Heart left ventricle (tissue), 16 donors: ENCODE measurements at regions not wholly inside any gene's neighbourhood (a gene's known extent, or its start where the extent isn't known, plus 50 kb on each side); places are given as distances from the start of the nearest gene placed in this dataset.

Source experiments
- ATAC-seq, 4 donors: fragments of 200-7000 bp; cut with Tn5 transposase; one replicate each; pipeline ENCODE4 v1.9.1; 2020 to 2022; ENCODE audit warnings: moderate library complexity in 4 of 4, mild to moderate bottlenecking in 3 of 4, moderate number of reproducible peaks in 1 of 4
- DNase-seq, 5 donors: peaks; one replicate each; pipeline ENCODE4 v3.0.0-alpha.2; 2020
- H3K27ac ChIP-seq, 12 donors: fragments of 200-600 bp; sonication (generic) in 4 of 12; one replicate each; pipeline versions ENCODE4 v1.5.0 to v1.8.0; 2016 to 2022; ENCODE audit warnings: mild to moderate bottlenecking in 2 of 12
- H3K27me3 ChIP-seq, 9 donors: fragments of 200-600 bp; sonication (generic) in 2 of 9; one replicate each; pipeline versions ENCODE4 v1.5.1 to v1.8.0; 2016 to 2022; ENCODE audit warnings: mild to moderate bottlenecking in 3 of 9
- H3K36me3 ChIP-seq, 9 donors: fragments of 200-600 bp; sonication (generic) in 2 of 9; one replicate each; pipeline versions ENCODE4 v1.5.0 to v1.8.0; 2018 to 2022; ENCODE audit warnings: mild to moderate bottlenecking in 2 of 9
- H3K4me1 ChIP-seq, 12 donors: fragments of 200-600 bp; sonication (generic) in 4 of 12; one replicate each; pipeline versions ENCODE4 v1.5.0 to v1.8.0; 2016 to 2022; ENCODE audit warnings: mild to moderate bottlenecking in 3 of 12
- H3K4me3 ChIP-seq, 12 donors: fragments of 200-600 bp; sonication (generic) in 4 of 12; one replicate each; pipeline versions ENCODE4 v1.5.0 to v1.8.0; 2017 to 2022; ENCODE audit warnings: mild to moderate bottlenecking in 9 of 12, moderate library complexity in 4 of 12
- H3K9me3 ChIP-seq, 12 donors: fragments of 200-600 bp; sonication (generic) in 4 of 12; one replicate each; pipeline versions ENCODE4 v1.5.0 to v1.8.0; 2016 to 2022; ENCODE audit warnings: mild to moderate bottlenecking in 1 of 12
- POLR2A ChIP-seq, 2 donors: fragments of 450-650 bp; IDR thresholded peaks; one replicate each; pipeline ENCODE4 v1.6.1; 2017; ENCODE audit warnings: antibody characterized with exemption in 2 of 2, mild to moderate bottlenecking in 2 of 2, moderate library complexity in 2 of 2
- WGBS, 4 donors: extraction: QIAGEN DNeasy Blood & Tissue Kit in 2 of 4; methylation state at CpG; one replicate each; pipeline versions ENCODE4 v1.1.5 to v1.1.7; 2013 to 2018; 5-methylcytosine and 5-hydroxymethylcytosine counted together
- intact Hi-C, 10 donors: fragments of 100-400 bp; cut with DNase I; formaldehyde crosslinking; loops; one replicate each; pipeline versions ENCODE4 v1.11.1 to v1.14.2; 2022
- TF ChIP-seq, protein P1 (sequence below), 12 donors: fragments of 200-600 bp; sonication (generic) in 4 of 12; IDR thresholded peaks; one replicate each; pipeline versions ENCODE4 v1.5.0 to v1.8.0; 2018 to 2022; ENCODE audit warnings: antibody characterized with exemption in 12 of 12, mild to moderate bottlenecking in 5 of 12
- donor health status: ischemic (EF 13 %, LVEDD 7.1; RV severe dilation, severe dysfunction).
- donor health status: healthy with polysubstance abuse.
- donor health status: DM: no; HTN: yes; CAD: no.
- donor health status: DM: no; HTN: no; CAD: no.
- donor health status: ischemic (EF 25% LVEDD 6.9; RV normal size, moderate dysfunction).
- donor health status: ischemic (EF 25% LVEDD 5.7; RV mildly dilated, moderate dysfunction).
- donor health status: healthy.
- donor health status: DM: yes; HTN: yes; CAD: no.
- donor health status: ischemic (EF 35%, LVEDD 5.7; RV mildly dilated, moderate dysfunction).
- donor health status: nonischemic (EF 11% LVEDD 7.7; RV severe dilation, severe dysfunction).
- donor health status: DM: yes; HTN: yes; CAD: no.
- donor health status: PGD.
- donor health status: ischemic (EF 29% LVEDD 5.4; RV normal size, mild dysfunction).
- donor health status: nonischemic (EF 23%, LVEDD 6.1; RV moderate dilation, normal function).

DNA sequence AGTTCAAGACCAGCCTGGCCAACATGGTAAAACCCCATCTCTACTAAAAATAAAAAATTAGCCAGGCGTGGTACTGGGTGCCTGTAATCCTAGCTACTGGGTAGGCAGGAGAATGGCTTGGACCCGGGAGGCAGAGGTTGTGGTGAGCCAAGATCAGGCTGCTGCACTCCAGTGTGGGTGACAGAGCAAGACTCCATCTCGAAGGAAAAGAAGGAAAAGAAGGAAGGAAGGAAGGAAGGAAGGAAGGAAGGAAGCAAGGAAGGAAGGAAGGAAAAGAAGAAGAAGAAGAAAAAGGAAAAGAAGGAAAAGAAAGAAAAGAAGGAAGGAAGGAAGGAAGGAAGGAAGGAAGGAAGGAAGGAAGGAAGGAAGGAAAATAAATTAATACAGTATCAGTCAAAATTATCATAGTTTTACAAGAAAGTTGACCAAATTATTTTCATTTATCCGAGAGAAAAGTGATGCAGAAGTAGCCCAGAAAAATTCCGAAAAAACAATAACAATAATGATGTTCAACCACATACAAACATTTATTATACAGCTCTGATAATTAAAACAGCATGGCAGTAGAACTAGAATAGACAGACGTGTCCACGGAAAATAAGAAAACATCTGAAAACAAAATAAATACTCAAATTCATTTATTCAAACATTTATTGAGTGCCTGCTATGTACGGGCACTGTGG lies 292.4 kb upstream of the MKLN1 start:
- no peak for ATAC-seq
- no peaks in the 10 kb centered on the region for H3K9me3 ChIP-seq
- peaks cover 0 to 4% (median 0%) of the 10 kb centered on the region in 9 donors for H3K36me3 ChIP-seq
- intact Hi-C loops = loop anchor here in 4 of 10 donors (5.0 to 10.0 kb wide), 3 partner anchors 33 to 53 kb away; no protein-coding TSS in a partner anchor
- TF ChIP-seq, protein P1, sequence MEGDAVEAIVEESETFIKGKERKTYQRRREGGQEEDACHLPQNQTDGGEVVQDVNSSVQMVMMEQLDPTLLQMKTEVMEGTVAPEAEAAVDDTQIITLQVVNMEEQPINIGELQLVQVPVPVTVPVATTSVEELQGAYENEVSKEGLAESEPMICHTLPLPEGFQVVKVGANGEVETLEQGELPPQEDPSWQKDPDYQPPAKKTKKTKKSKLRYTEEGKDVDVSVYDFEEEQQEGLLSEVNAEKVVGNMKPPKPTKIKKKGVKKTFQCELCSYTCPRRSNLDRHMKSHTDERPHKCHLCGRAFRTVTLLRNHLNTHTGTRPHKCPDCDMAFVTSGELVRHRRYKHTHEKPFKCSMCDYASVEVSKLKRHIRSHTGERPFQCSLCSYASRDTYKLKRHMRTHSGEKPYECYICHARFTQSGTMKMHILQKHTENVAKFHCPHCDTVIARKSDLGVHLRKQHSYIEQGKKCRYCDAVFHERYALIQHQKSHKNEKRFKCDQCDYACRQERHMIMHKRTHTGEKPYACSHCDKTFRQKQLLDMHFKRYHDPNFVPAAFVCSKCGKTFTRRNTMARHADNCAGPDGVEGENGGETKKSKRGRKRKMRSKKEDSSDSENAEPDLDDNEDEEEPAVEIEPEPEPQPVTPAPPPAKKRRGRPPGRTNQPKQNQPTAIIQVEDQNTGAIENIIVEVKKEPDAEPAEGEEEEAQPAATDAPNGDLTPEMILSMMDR (IDR thresholded peaks at IDR 0.05) = no peak
- no peak for TF ChIP-seq POLR2A (IDR thresholded peaks at IDR 0.05)
- no peaks in the 10 kb centered on the region for H3K27me3 ChIP-seq
- peaks cover 8 to 78% (median 46%) of the 10 kb centered on the region in 12 donors for H3K4me1 ChIP-seq
- H3K4me3 ChIP-seq = no peak overlapping the region
- DNase-seq = no peak
- peak overlapping the region in 1 of 12 donors; percentile 13 for H3K27ac ChIP-seq
- WGBS, 4 donors = 86 to 92% (median 91%) methylated on average over 8 of the region's 8 CpGs

GRCh38 chr7:131038153-131038552 lies 289.5 kb upstream of the MKLN1 start:
- Histone ChIP-seq H3K9me3 (no peaks in the 10 kb centered on the region), H3K27me3 (no peaks in the 10 kb centered on the region), H3K27ac (peak overlapping the region in 9 of 12 donors; percentile 2 to 64 (median 35)), H3K36me3 (peaks cover 0 to 9% (median 0%) of the 10 kb centered on the region in 9 donors), H3K4me1 (peaks cover 8 to 73% (median 53%) of the 10 kb centered on the region in 12 donors), H3K4me3 (no peak overlapping the region)
- ATAC-seq = peak in 1 of 4 donors; percentile 34
- 75 to 83% (median 81%) methylated on average over 3 of the region's 3 CpGs for WGBS, 4 donors
- no peak for TF ChIP-seq POLR2A (IDR thresholded peaks at IDR 0.05)
- TF ChIP-seq, protein P1 (IDR thresholded peaks at IDR 0.05) = no peak
- intact Hi-C loops = loop anchor here in 5 of 10 donors (2.0 to 10.0 kb wide), 4 partner anchors 36 to 141 kb away; no protein-coding TSS in a partner anchor
- DNase-seq = no peak

DNA sequence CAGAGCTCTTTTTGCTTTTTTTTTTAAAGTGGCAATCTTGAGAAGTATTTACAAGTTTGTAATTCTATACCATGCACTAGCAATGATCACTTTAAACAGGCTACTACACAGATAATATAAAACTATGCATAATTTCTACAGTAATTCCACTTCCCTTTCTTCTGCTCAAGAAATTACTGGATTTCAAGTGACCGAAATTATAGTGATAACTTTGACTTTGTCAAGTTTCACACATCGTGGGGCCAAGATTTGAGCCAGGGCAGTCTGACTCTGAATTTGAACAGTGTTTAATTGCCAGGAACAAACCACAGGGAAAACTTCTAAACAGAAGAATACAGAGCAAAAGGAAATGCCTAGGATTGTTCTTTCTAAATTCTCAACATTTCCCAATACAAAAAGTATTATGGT lies 288.3 kb upstream of the MKLN1 start:
- peak overlapping the region in 1 of 12 donors; percentile 1 for H3K4me3 ChIP-seq
- H3K4me1 ChIP-seq = peaks cover 8 to 65% (median 41%) of the 10 kb centered on the region in 12 donors
- no peaks in the 10 kb centered on the region for H3K9me3 ChIP-seq
- TF ChIP-seq, protein P1 (IDR thresholded peaks at IDR 0.05) = no peak
- no peak for TF ChIP-seq POLR2A (IDR thresholded peaks at IDR 0.05)
- WGBS, 4 donors = 31 to 45% (median 35%) methylated on average over 2 of the region's 2 CpGs
- peaks cover 0 to 9% (median 0%) of the 10 kb centered on the region in 9 donors for H3K36me3 ChIP-seq
- DNase-seq (no peak), ATAC-seq (no peak)
- peak overlapping the region in 11 of 12 donors; percentile 6 to 72 (median 49) for H3K27ac ChIP-seq
- no peaks in the 10 kb centered on the region for H3K27me3 ChIP-seq
- intact Hi-C loops = loop anchor here in 5 of 10 donors (2.0 to 10.0 kb wide), 4 partner anchors 37 to 143 kb away; no protein-coding TSS in a partner anchor

- WGBS, 4 donors = 53 to 82% (median 57%) methylated on average over 3 of the region's 3 CpGs
Observed at GRCh38 chr7:131039836-131040235, 287.8 kb upstream of the MKLN1 start.

More at GRCh38 chr7:131039836-131040235, 287.8 kb upstream of the MKLN1 start:
- ATAC-seq (peak in 2 of 4 donors; percentile 41 to 52), DNase-seq (no peak)
- TF ChIP-seq, protein P1 (IDR thresholded peaks at IDR 0.05) = no peak
- no peak for TF ChIP-seq POLR2A (IDR thresholded peaks at IDR 0.05)
- peaks cover 0 to 9% (median 0%) of the 10 kb centered on the region in 9 donors for H3K36me3 ChIP-seq
- peak overlapping the region in 2 of 12 donors; percentile 0 to 1 for H3K4me3 ChIP-seq
- no peaks in the 10 kb centered on the region for H3K9me3 ChIP-seq
- H3K27ac ChIP-seq = peak overlapping the region in 11 of 12 donors; percentile 6 to 72 (median 49)
- intact Hi-C loops = loop anchor here (2.0 to 10.0 kb wide), 7 partner anchors 38 to 145 kb away; no protein-coding TSS in a partner anchor
- H3K27me3 ChIP-seq = no peaks in the 10 kb centered on the region
- H3K4me1 ChIP-seq = peaks cover 8 to 60% (median 38%) of the 10 kb centered on the region in 12 donors
